Stomach (tissue), 8 donors: ENCODE measurements at regions not wholly inside any gene's neighbourhood (a gene's known extent, or its start where the extent isn't known, plus 50 kb on each side); places are given as distances from the start of the nearest gene placed in this dataset.
A peak's percentile ranks its signal among the peaks of the same experiment; 100 is the strongest.

Experiments used
- DNase-seq, 2 donors: peaks; one replicate each; pipeline versions ENCODE4 v3.0.0 to v3.0.0-alpha.2; 2013 to 2019
- H3K27ac ChIP-seq, 5 donors: fragments of 200-600 bp in 4 of 5; sonication (generic) in 4 of 5; one replicate each; pipeline ENCODE4 v1.5.1; 2013 to 2019; ENCODE audit warnings: mild to moderate bottlenecking in 1 of 5, moderate library complexity in 1 of 5
- H3K27me3 ChIP-seq, 3 donors: fragments of 200-600 bp; sonication (generic); one replicate each; pipeline ENCODE4 v1.5.1; 2017 to 2019; ENCODE audit warnings: mixed run types in 1 of 3
- H3K36me3 ChIP-seq, 4 donors: fragments of 200-600 bp; sonication (generic); 1 replicate in 3 of 4; 2 replicates in 1 of 4; pipeline ENCODE4 v1.5.1; 2016 to 2019
- H3K4me1 ChIP-seq, 4 donors: fragments of 200-600 bp; sonication (generic); one replicate each; pipeline ENCODE4 v1.5.1; 2016 to 2019
- H3K4me3 ChIP-seq, 4 donors: fragments of 200-600 bp; sonication (generic) in 3 of 4; one replicate each; pipeline ENCODE4 v1.5.1; 2016 to 2019; ENCODE audit warnings: mild to moderate bottlenecking in 1 of 4
- H3K9me3 ChIP-seq, 4 donors: fragments of 200-600 bp; sonication (generic); one replicate each; pipeline ENCODE4 v1.5.1; 2016 to 2019
- EP300 ChIP-seq: sonication (generic); formaldehyde crosslinking; IDR thresholded peaks from one replicate; pipeline ENCODE4 v1.6.1; 2017; ENCODE audit warnings: antibody characterized with exemption
- POLR2A ChIP-seq, 4 donors: fragments of 450-650 bp; IDR thresholded peaks; one replicate each; pipeline ENCODE4 v1.6.1; 2016; ENCODE audit warnings: antibody characterized with exemption in 4 of 4, control low read depth in 2 of 4, mild to moderate bottlenecking in 1 of 4, moderate library complexity in 1 of 4
- POLR2AphosphoS5 ChIP-seq, 3 donors: sonication (generic); formaldehyde crosslinking; IDR thresholded peaks; one replicate each; pipeline ENCODE4 v1.6.1; 2016; ENCODE audit warnings: antibody characterized with exemption in 3 of 3
- WGBS, 5 donors: extraction: QIAGEN DNeasy Blood & Tissue Kit in 3 of 5; methylation state at CpG; one replicate each; pipeline versions ENCODE4 v1.1.5 to v1.1.7; 2013 to 2018; 5-methylcytosine and 5-hydroxymethylcytosine counted together
- intact Hi-C: fragments of 100-400 bp; cut with DNase I; formaldehyde crosslinking; loops from one replicate; pipeline ENCODE4 v1.15.1; 2023; ENCODE audit warnings: low total_unique reads
- TF ChIP-seq, protein P1 (sequence below), 7 experiments: fragments of 450-650 bp in 4 of 7; fragments of 200-600 bp in 3 of 7; sonication (generic) in 3 of 7; IDR thresholded peaks; one replicate each; pipeline ENCODE4 v1.5.1; 2016 to 2019; ENCODE audit warnings: antibody characterized with exemption in 7 of 7, control low read depth in 2 of 7, mild to moderate bottlenecking in 1 of 7
- donor health status: healthy with polysubstance abuse.
- donor health status: Bipolar disorder and iron deficiency.
- donor health status: healthy.

DNA sequence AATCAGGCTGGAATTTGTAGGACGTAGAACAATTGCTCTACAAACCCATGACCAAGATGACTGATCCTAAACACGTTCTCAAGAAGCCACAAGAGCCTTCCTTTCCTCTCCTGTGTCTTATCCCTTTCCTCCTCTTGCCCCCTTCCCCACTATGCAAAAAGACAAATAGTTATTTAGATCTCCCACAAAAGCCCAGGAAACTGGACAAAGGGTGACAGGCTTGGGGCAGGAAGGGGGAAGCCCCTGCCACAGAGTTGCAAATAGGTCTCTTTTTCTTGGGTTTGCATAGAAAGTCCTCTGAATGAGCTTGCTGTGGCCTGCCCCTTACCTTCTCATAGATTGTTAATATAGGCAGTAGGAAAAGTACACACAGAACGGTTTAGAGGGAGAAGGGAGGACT lies 377.1 kb upstream of the BTBD3 start:
- Histone ChIP-seq H3K9me3 (peaks cover 0 to 3% (median 0%) of the 10 kb centered on the region in 4 donors), H3K4me3 (no peak overlapping the region), H3K4me1 (peaks cover 0 to 11% (median 5%) of the 10 kb centered on the region in 4 donors), H3K27me3 (no peaks in the 10 kb centered on the region), H3K27ac (no peak overlapping the region), H3K36me3 (no peaks in the 10 kb centered on the region)
- WGBS, 5 donors = 79 to 87% (median 81%) methylated on average over 3 of the region's 3 CpGs
- intact Hi-C loops = loop anchor here (10.0 kb wide), 1 partner anchor 1926 kb away; no protein-coding TSS in a partner anchor
- DNase-seq = no peak
- TF ChIP-seq POLR2A (IDR thresholded peaks at IDR 0.05) (no peak), POLR2AphosphoS5 (IDR thresholded peaks at IDR 0.05) (no peak), EP300 (no peak)
- TF ChIP-seq, protein P1, sequence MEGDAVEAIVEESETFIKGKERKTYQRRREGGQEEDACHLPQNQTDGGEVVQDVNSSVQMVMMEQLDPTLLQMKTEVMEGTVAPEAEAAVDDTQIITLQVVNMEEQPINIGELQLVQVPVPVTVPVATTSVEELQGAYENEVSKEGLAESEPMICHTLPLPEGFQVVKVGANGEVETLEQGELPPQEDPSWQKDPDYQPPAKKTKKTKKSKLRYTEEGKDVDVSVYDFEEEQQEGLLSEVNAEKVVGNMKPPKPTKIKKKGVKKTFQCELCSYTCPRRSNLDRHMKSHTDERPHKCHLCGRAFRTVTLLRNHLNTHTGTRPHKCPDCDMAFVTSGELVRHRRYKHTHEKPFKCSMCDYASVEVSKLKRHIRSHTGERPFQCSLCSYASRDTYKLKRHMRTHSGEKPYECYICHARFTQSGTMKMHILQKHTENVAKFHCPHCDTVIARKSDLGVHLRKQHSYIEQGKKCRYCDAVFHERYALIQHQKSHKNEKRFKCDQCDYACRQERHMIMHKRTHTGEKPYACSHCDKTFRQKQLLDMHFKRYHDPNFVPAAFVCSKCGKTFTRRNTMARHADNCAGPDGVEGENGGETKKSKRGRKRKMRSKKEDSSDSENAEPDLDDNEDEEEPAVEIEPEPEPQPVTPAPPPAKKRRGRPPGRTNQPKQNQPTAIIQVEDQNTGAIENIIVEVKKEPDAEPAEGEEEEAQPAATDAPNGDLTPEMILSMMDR (IDR thresholded peaks at IDR 0.05) = no peak

DNA sequence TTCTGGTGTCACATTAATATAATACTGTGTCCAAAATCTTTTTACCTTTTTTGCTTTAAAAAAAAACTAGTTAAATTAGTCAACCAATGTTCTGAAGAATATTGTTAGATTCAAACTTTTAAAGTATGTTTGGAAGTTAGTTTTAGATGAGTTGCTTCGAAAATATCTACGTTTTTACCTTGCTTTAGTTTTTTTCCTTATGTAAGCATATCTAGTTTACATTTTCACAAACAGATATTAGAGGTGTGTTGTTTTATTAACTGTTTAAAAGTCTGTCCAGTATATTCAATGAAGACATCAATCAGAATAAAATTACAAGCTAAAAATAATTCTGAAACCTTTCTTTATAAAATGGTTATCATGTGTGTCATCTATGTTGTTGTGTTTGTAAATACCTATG lies 375.0 kb upstream of the BTBD3 start:
- TF ChIP-seq EP300 (no peak), POLR2A (IDR thresholded peaks at IDR 0.05) (no peak), POLR2AphosphoS5 (IDR thresholded peaks at IDR 0.05) (no peak)
- TF ChIP-seq, protein P1 (IDR thresholded peaks at IDR 0.05) = no peak
- WGBS, 5 donors = 24 to 61% (median 40%) methylated on average over 2 of the region's 2 CpGs
- H3K4me1 ChIP-seq = peaks cover 0 to 11% (median 5%) of the 10 kb centered on the region in 4 donors
- H3K9me3 ChIP-seq = peaks cover 0 to 3% (median 0%) of the 10 kb centered on the region in 4 donors
- H3K4me3 ChIP-seq = no peak overlapping the region
- no peak for DNase-seq
- intact Hi-C loops = loop anchor here (10.0 kb wide), 1 partner anchor 1928 kb away; no protein-coding TSS in a partner anchor
- no peak overlapping the region for H3K27ac ChIP-seq
- no peaks in the 10 kb centered on the region for H3K36me3 ChIP-seq
- no peaks in the 10 kb centered on the region for H3K27me3 ChIP-seq

DNA sequence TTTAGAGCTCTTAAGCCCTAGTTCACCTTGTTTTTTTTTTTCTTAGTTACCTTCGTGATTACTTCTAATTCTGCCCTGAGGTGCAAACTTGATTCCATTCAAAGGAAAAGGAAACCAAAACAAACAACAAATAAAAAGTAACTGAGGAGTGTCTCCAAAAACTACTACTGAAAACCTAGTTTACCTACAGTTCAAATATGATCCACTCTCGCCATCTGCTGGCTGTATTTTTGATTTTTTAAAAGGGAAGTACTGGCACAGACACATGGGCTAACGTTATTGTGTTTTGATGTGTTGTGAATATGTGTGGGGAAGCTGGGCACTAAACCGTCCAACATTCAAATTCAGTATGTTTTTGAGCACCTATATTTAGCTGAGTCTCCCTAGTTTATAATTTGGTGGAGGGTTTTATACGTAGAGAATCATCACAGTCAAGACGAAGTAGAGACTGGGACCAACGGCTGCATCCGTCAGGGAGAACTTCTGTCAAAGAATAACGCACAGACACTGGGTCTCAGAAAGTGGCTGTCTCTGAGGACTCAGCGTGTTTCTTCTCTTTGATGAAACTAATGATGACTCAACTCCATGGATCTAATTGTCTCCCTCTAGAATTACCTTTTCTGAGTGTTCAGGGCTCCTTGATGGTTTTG lies 373.5 kb upstream of the BTBD3 start:
- Histone ChIP-seq H3K36me3 (no peaks in the 10 kb centered on the region), H3K9me3 (peaks cover 0 to 3% (median 0%) of the 10 kb centered on the region in 4 donors), H3K27me3 (no peaks in the 10 kb centered on the region), H3K27ac (no peak overlapping the region), H3K4me1 (peaks cover 0 to 11% (median 5%) of the 10 kb centered on the region in 4 donors), H3K4me3 (no peak overlapping the region)
- intact Hi-C loops = loop anchor here (10.0 kb wide), 1 partner anchor 1929 kb away; no protein-coding TSS in a partner anchor
- no peak for TF ChIP-seq POLR2AphosphoS5 (IDR thresholded peaks at IDR 0.05)
- TF ChIP-seq, protein P1 (IDR thresholded peaks at IDR 0.05) = peak in 4 of 7 experiments; percentile 25 to 71 (median 48)
- peak in 1 of 2 donors; percentile 87 for DNase-seq
- 16 to 21% (median 18%) methylated on average over 10 of the region's 10 CpGs for WGBS, 5 donors

DNA sequence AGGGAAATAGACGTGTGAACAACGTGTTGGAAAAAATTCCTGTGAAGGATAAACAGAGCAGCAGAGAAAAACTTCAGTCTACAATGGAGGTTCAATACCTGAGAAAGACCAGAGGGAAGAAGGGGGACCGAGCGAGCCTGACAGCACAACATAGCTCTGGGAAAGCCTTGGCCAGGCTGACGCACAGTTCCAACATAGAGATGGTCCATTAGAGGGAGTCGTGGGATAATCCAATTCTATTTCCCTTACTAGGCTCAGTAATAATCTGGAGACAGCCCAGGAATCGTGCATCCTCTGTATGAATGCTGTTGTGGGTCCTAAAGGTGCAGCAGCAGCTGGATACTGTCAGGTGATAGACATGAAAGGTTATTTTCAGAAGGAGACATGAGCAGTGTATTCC lies 370.8 kb upstream of the BTBD3 start:
- no peaks in the 10 kb centered on the region for H3K27me3 ChIP-seq
- H3K4me3 ChIP-seq = no peak overlapping the region
- peak in 1 of 2 donors; percentile 16 for DNase-seq
- no peak overlapping the region for H3K27ac ChIP-seq
- no peaks in the 10 kb centered on the region for H3K36me3 ChIP-seq
- no peak for TF ChIP-seq POLR2A (IDR thresholded peaks at IDR 0.05)
- no peak for TF ChIP-seq EP300
- TF ChIP-seq POLR2AphosphoS5 (IDR thresholded peaks at IDR 0.05) = no peak
- TF ChIP-seq, protein P1 (IDR thresholded peaks at IDR 0.05) = no peak
- H3K4me1 ChIP-seq = peaks cover 0 to 11% (median 5%) of the 10 kb centered on the region in 4 donors
- intact Hi-C loops = loop anchor here (10.0 kb wide), 1 partner anchor 1932 kb away; no protein-coding TSS in a partner anchor
- WGBS, 5 donors = 63 to 70% (median 65%) methylated on average over 7 of the region's 7 CpGs
- no peaks in the 10 kb centered on the region for H3K9me3 ChIP-seq
